ENCODE measurements at regions not wholly inside any gene's neighbourhood (a gene's known extent, or its start where the extent isn't known, plus 50 kb on each side); places are given as distances from the start of the nearest gene placed in this dataset.

DNA sequence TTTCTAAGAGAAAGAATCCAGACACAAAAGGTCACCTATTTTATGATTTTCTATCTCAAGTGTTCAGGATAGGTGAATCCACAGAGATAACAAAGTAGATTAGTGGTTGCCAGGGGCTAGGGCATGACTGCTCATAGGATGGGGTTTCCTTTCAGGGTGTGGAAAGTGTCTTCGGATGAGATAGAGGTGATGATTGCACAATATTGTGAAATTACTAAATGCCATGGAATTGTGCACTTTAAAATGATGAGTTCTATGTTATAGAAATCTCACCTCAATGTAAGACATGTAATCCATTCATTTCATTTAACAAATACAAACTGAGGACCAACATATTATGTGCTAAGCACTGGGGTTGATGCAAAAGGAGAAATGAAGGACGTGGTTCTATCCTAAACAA lies 76.4 kb upstream of the GALNT17 start:
- Histone ChIP-seq H3F3A (ENCODE audit: insufficient read depth) (no peaks in the 10 kb centered on the region), H2AFZ (ENCODE audit: low read depth, low read length, severe bottlenecking) (no peak overlapping the region), H3K27me3 (ENCODE audit: low read length) (no peaks in the 10 kb centered on the region), H3K36me3 (ENCODE audit: low read length) (no peaks in the 10 kb centered on the region), H4K20me1 (ENCODE audit: low read depth, low read length) (no peaks in the 10 kb centered on the region), H3K4me2 (ENCODE audit: low read depth, low read length, poor library complexity, severe bottlenecking) (no peak overlapping the region), H3K9ac (ENCODE audit: low read length) (no peak overlapping the region), H3K79me2 (ENCODE audit: insufficient read depth, low read length) (no peaks in the 10 kb centered on the region), H3K4me3 (ENCODE audit: insufficient read depth, low read length, poor library complexity, severe bottlenecking) (no peak overlapping the region), H3K9me2 (replicated peaks; ENCODE audit: insufficient read depth, low read length) (no peaks in the 10 kb centered on the region), H3K27ac (ENCODE audit: low read depth, low read length) (no peak overlapping the region), H3K9me3 (ENCODE audit: insufficient read depth, low read length) (peaks cover 4% of the 10 kb centered on the region; the same call in 1 of the 2 replicates)
- TF ChIP-seq EZH2phosphoT487 (conservative IDR thresholded peaks at IDR 0.05; ENCODE audit: low read length), result no peak
- TF ChIP-seq, protein P1, sequence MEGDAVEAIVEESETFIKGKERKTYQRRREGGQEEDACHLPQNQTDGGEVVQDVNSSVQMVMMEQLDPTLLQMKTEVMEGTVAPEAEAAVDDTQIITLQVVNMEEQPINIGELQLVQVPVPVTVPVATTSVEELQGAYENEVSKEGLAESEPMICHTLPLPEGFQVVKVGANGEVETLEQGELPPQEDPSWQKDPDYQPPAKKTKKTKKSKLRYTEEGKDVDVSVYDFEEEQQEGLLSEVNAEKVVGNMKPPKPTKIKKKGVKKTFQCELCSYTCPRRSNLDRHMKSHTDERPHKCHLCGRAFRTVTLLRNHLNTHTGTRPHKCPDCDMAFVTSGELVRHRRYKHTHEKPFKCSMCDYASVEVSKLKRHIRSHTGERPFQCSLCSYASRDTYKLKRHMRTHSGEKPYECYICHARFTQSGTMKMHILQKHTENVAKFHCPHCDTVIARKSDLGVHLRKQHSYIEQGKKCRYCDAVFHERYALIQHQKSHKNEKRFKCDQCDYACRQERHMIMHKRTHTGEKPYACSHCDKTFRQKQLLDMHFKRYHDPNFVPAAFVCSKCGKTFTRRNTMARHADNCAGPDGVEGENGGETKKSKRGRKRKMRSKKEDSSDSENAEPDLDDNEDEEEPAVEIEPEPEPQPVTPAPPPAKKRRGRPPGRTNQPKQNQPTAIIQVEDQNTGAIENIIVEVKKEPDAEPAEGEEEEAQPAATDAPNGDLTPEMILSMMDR (IDR thresholded peaks at IDR 0.05; ENCODE audit: insufficient read depth, low read length, poor library complexity, severe bottlenecking), result no peak

DNA sequence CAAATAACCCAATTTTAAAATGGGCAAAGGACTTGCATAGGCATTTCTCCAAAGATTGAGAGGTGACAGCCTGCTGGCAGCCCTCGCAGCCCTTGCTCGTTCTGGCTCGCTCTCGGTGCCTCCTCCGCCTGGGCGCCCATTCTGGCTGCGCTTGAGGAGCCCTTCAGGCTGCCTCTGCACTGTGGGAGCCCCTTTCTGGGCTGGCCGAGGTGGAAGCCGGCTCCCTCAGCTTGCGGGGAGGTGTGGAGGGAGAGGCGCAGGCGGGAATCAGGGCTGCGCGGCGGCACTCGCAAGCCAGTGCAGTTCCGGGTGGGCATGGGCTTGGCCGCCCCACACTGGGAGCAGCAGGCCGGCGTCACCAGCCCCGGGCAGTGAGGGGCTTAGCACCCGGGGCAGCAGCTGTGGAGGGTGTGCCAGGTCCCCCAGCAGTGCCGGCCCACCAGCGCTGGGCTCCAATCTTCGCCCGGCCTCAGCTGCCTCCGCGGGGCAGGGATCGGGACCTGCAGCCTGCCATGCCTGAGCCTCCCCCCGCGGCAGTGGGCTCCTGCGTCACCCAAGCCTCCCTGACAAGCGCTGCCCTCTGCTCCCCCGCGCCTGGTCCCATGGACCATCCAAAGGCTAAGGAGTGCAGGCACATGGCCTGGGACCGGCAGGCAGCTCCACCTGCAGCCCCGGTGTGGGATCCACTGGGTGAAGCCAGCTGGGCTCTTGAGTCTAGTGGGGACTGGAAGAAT lies 54.0 kb upstream of the GALNT17 start:
- H3K27me3 ChIP-seq (ENCODE audit: low read length), result no peaks in the 10 kb centered on the region
- H3K9ac ChIP-seq (ENCODE audit: low read length), result no peak overlapping the region
- H3K9me2 ChIP-seq (replicated peaks; ENCODE audit: insufficient read depth, low read length), result no peaks in the 10 kb centered on the region
- no peaks in the 10 kb centered on the region for H4K20me1 ChIP-seq (ENCODE audit: low read depth, low read length)
- no peaks in the 10 kb centered on the region for H3F3A ChIP-seq (ENCODE audit: insufficient read depth)
- no peak overlapping the region for H2AFZ ChIP-seq (ENCODE audit: low read depth, low read length, severe bottlenecking)
- no peak overlapping the region for H3K4me2 ChIP-seq (ENCODE audit: low read depth, low read length, poor library complexity, severe bottlenecking)
- no peaks in the 10 kb centered on the region for H3K36me3 ChIP-seq (ENCODE audit: low read length)
- peaks cover 11% of the 10 kb centered on the region for H3K9me3 ChIP-seq (ENCODE audit: insufficient read depth, low read length)
- no peak overlapping the region for H3K4me3 ChIP-seq (ENCODE audit: insufficient read depth, low read length, poor library complexity, severe bottlenecking)
- TF ChIP-seq, protein P1 (IDR thresholded peaks at IDR 0.05; ENCODE audit: insufficient read depth, low read length, poor library complexity, severe bottlenecking), result no peak
- TF ChIP-seq EZH2phosphoT487 (conservative IDR thresholded peaks at IDR 0.05; ENCODE audit: low read length), result no peak
- no peak overlapping the region for H3K27ac ChIP-seq (ENCODE audit: low read depth, low read length)
- H3K79me2 ChIP-seq (ENCODE audit: insufficient read depth, low read length), result no peaks in the 10 kb centered on the region
